Right renal pelvis (tissue), 4 donors: ENCODE measurements at regions not wholly inside any gene's neighbourhood (a gene's known extent, or its start where the extent isn't known, plus 50 kb on each side); places are given as distances from the start of the nearest gene placed in this dataset.

Experiments used
- DNase-seq, 4 donors: peaks; one replicate each; pipeline ENCODE4 v3.0.0-alpha.2; 2013; ENCODE audit warnings: low read depth in 4 of 4, low spot score in 3 of 4, missing footprints in 1 of 4

DNA sequence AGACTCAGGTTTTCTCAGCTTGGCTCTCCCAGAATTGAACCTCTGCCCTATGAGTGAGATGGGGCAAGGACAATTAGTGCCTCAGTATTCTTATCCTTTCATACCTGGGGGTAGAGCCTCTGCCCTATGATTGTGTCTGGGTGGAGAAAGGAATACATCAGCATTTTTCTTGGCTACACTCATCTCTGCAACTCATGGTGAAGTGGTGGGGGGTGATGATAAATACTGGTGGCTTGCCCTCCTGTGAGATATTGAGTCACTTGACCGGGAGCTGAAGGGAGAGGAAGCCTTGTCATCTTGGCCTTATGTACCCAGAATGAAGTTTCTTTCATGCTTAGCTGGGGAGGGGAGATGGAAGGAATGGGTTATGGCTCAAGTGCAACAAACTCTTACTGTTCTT, 71.3 kb upstream of the ENOX2 start:
- no peak for DNase-seq

DNA sequence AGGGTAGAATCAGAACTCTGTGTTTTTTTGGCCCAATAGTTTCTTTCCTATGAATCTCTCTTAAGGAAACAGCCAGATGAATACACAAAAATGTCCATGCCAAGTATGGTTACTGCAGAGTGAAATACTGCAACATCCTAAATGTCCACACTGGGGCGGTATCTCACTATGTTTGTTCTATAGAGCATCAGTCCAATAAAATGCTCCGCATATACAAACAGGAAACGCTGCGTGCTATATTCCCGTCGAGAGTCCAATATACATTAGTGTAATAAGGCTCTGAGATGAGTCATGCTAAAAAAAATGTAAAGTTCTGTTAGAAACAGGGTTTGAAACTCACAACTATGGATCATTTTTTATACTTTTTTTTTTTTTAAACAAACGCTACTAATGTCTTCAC, 72.9 kb upstream of the ENOX2 start:
- DNase-seq, result peak in 2 of 4 donors; percentile 14 to 20

DNA sequence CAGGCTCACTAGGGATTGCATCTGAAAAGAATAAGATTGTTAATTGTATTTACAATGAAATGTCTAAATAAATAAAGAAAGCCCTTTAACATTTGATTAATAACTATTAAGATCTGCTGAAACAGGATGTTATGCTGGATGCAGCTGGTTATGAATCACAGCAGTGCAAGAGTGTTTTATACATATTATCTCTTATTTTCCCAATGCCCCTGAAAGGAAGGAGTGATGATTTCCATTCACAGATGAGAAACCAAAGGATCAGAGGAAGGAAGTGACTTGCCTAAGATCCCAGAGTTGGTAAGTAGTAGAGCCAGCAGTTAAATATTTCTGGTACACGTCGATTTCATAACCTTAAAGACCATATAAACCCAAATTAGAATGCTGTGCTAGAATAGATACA, 76.3 kb upstream of the ARHGAP36 start:
- no peak for DNase-seq

DNA sequence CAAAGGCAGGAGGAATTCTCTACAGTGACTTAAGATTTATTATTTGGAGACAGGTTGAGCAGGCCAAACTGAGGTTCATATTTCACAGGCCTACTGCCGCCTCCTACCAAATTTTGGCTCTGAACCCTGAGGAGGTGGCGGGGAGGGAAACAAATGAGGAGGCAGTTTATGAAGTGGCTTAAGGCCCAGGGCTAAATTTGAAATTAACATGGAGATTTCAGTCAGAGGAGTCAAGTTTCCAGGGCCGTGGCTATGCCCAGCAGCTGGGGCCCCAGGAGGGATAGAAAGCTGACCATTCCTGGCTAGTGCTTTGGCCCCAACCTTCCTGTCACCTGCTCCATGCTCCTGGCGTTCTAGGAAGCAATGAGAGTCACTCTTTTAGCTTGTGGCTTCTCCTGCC, 73.4 kb upstream of the ARHGAP36 start:
- DNase-seq, result no peak

DNA sequence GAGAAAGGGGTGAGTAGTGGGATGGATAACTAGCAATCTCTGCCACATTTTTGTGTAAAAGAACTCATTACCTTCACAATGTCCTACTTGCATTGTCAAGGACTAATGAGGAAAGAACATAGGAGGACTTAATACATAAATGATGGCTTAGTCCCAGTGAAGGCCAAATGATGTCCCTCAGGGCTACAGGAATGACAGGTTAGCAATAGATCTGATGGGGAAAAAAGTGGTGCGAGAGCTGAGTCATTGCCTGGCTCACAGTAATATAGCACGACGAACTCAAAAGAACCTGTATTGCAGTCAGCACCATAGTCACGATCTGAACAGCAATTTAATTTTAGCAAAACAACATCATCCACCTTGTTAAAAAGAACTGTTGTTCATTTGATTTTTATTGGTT, 70.9 kb upstream of the ARHGAP36 start:
- no peak for DNase-seq

DNA sequence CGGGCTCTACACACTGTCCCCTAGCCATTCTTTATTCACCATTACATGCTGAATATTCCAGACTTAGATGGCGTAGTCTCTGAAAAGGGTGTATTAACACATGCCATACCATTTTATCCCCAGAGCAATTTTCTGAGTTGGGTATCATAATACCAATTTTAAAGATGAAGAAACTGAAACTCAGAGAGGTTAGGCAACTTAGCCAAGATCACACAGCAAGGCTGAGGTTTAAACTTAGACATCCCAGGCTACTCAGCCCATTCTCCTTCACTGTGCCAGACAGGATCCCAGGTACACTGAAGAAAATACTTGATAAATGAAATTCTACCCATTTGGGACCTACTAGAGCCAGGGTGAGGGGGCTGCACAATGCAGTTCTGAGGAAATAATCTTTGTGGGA, 67.4 kb upstream of the ARHGAP36 start:
- no peak for DNase-seq

DNA sequence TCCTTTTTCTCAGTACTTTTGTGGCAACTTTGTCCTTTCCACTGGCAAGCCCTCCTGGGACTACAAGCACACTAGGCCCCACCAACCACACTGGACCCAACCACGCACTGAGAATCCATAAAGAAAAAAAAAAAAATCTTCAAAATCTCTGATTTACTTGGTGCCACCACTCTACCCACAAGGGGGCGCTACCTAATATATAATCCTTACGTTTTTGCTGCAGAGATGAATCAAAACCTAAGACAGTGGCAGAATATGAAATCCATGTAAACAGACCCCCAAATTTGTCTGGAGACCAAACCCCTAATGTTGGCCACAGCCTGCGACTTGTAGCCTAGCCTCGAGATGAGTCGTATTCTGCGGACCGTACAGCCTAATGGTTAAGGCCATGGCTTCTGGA, 63.5 kb upstream of the ARHGAP36 start:
- DNase-seq, result no peak

DNA sequence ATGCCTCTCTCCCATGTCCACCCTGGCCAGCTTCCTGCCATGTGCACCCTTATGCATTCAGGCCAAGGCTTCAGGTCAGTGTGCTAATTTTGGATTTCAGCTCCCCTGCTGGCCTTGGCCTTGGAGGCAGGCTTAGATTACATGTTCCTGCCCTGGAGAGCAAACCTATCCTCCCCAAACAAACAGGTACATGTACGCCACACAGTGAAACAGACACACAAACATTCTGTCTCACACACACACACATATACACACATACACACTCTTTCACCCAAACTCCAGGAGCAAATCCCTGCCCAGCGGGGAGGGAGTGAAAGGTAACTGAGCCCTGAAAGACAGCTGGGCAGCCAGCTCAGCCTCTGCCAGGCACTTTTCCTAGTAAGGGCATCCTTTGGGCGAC, 62.7 kb upstream of the ARHGAP36 start:
- no peak for DNase-seq

DNA sequence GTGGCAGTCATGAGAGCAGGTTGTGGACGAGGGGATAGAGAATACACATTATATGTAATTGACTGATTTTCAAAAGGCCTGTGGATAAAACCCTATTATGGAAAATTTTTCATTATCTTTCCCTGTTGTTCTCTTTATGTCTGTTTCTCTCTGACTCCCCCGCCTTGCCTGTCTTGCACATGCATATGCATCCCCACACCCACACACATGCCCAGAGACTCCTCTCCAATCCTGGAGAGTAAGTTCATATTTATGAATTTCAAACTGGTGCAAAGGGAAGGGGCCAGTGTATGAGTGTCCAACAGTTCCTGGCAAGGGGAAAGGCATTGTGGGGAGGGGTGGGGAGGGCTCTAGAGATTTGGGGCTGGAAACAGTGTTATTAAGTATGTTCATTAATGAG, 60.8 kb upstream of the ARHGAP36 start:
- DNase-seq, result no peak

DNA sequence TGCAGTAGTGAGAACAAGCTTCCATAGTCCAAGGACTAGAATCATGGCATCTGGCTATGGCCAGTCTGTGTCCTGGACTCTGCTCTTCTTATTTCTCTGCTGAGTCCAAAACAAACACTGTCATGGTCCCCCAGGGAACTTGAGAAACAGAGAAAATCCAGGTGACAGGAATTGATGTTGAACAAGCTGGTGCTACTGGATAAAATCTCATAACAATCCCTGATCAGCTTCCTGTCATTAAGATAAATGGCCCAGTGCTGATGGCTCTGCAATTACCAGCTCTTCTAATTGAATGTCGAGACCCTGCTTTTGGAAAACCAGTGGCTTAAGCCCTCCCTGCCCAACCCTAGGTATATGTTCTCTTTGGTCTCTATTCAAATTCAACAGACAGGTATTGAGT, 58.8 kb upstream of the ARHGAP36 start:
- DNase-seq, result no peak
